GM18868 (cell line): ENCODE measurements at regions not wholly inside any gene's neighbourhood (a gene's known extent, or its start where the extent isn't known, plus 50 kb on each side); places are given as distances from the start of the nearest gene placed in this dataset.
"Not testable (repeated sequence)": the region's sequence is repeated elsewhere in the genome, so short reads cannot be mapped to it uniquely, and the experiment has no call there.

ENCODE experiments used
- ATAC-seq: cut with Tn5 transposase; IDR thresholded peaks from one replicate; pipeline ENCODE4 v1.9.1; 2021; ENCODE audit warnings: mild to moderate bottlenecking, moderate library complexity; ENCODE audit not compliant: unreplicated experiment

GRCh38 chr1:187787736-187788135, 959.0 kb downstream of the PLA2G4A start:
- ATAC-seq = no peak

DNA sequence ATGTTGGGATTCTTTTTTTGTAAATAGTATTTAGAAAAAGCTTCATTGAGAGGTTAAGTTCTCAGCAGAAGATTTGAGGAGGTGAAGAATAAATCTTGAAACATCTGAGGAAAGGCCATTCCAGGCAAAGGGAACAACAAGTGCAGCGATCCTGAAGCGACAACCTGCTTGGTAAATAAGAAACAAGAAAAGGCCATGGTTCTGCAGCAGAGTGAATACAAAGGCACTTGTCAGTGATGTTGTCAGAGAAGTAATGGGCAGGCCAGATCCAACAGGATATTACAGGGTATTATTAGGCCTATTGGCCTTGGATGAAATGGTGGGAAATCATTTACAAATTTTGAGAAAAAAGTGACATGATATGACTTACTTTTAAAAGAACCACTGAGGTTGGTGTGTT, 960.0 kb downstream of the PLA2G4A start:
- no peak for ATAC-seq

- no peak for ATAC-seq
These were observed 962.0 kb downstream of the PLA2G4A start for GRCh38 chr1:187790724-187791123.

DNA sequence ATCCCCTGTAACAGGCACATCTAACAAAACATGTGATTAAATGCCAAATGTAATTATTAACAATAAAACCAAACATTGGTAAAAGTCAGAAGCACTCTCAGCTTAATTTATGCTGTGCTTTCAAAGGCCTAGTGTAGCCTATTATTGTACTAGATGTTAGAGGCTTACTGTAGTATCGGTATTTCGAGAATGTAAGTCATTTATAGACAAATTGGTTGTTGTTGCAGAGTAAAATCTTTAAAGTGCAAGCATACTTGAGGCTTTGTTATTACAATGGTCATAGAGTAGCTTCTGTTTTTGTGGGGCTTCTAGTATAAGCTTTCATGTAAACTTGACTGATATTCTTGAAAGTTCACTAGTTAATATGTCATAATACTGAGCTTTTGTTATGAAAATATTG, 965.8 kb downstream of the PLA2G4A start:
- ATAC-seq = no peak

GRCh38 chr1:187809549-187809948, 980.8 kb downstream of the PLA2G4A start:
- no peak for ATAC-seq

DNA sequence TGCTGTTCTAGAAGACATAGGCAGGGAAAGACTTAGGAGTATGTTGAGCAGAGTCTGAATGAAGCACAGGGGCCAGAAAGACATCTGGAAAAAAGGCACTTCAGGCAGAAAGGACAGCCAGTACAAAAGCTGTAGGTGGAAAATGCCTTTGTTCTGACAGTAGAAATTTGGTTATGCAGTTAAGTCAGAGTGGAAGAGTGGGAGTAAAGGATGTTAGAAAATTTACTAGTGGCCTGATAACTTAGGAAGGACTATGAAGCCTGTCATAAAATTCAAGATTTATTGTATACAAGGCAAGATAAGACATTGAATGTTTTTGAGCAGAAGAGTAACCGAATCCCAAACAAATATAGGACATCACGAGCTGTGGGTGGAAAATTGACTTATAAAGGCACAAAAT, 987.9 kb downstream of the PLA2G4A start:
- no peak for ATAC-seq

DNA sequence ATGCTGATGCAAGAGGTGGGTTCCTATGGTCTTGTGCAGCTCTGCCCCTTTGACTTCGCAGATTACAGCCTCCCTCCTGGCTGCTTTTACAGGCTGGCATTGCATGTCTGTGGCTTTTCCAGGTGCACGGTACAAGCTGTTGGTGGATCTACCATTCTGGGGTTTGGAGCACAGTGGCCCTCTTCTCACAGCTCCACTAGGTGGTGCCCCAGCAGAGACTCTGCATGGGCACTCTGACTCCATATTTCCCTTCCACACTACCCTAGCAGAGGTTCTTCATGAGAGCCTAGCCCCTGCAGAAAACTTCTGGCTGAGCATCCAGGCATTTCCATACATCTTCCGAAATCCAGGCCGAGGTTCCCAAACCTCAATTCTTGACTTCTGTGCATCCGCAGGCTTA, 989.0 kb downstream of the PLA2G4A start:
- peak; percentile 69 for ATAC-seq

DNA sequence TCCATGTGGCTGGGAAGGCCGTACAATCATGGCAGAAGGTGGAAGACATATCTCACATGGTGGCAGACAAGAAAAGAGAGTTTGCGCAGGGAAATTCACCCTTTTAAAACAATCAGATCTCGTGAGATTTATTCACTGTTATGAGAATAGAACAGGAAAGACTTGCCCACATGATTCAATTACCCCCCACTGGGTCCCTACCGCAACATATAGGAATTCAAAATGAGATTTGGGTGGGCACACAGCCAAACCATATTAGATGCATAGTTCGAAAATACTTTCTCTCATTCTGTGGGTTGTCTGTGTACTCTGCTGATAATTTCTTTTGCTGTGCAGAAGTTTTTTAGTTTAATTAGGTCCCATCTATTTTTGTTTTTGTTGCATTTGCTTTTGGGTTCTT, 990.3 kb downstream of the PLA2G4A start:
- ATAC-seq = no peak

DNA sequence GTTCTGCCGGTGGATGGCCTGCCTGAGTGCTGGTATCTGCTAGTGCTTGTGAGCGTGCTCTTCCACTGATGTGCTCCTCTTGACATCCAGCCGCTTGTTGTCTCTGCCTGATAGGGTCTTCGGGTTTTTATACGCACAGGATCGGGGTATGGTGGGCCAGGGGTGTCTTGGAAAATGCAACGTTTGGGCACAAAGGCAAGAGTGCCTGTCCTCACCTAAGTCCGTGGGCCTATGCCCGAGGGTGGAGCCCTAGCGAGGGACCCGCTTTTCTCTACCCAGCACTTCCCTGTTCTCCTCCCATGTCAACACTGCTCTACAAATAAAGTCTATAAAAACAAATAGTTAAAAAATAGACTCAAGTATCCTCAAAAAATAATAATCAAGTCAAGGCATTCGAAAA, 1007.8 kb downstream of the PLA2G4A start:
- ATAC-seq = no peak

DNA sequence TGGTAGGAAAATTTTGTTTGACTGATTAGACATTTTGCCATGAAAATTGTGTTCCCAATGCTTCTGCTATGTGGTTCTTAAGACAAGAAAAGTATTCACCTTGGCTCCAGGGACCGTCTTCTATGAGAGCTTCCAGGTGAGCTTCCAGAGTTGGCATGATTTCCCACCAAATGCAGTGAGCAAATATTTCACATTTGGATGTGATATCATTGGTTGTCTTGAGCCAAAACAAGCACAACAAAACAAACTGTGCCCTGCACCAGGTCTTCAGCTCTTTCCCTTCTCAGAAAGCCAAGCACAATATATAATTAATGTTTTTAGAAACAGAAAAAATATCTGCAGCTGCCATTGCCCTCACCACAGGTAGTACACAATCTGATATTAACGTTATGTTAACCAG, 1009.0 kb downstream of the PLA2G4A start:
- ATAC-seq = no peak

- ATAC-seq = no peak
These were observed 1009.9 kb downstream of the PLA2G4A start for GRCh38 chr1:187838335-187839293.

- ATAC-seq = no peak
These were observed 1011.1 kb downstream of the PLA2G4A start for GRCh38 chr1:187839873-187840272.

DNA sequence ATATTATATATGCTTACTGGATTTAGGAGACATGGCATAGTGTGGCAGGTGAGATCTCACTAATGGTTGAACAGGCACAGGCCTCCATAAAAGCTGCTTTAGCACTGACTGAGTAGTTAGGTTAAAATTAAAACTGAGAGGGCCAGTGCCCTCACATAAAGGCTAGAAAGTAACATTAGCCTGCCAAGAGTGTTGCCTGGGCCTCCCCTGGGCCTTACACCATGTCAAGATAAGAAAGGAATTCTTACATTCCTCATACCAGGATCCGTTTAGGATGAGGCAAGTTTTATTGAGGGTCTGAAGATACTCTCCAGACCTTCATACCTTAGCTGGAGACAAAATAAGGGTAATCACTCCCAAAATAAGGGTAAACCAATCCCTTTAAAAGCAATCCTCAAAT, 1011.8 kb downstream of the PLA2G4A start:
- ATAC-seq = no peak

- ATAC-seq = no peak
These were observed 1013.8 kb downstream of the PLA2G4A start for GRCh38 chr1:187842406-187843165.

DNA sequence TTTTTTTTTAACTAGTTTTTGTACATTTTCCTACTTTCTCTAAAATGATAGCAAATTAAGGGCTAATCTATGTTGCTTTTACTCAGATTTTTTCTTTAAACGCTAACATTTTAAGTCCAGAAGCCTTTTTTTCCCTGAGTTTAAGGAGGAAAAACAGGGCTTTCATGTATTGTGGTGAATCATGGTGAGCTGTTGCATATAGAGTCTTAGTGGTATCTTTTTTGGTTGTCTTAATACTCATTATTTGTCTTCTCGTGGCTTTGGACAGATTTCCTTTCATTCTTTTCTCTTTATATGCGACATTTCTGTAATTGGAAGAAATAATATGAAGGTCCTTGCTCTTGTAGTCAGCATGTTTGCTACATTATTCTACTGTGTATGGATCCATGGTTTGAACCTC, 1015.6 kb downstream of the PLA2G4A start:
- ATAC-seq = no peak

DNA sequence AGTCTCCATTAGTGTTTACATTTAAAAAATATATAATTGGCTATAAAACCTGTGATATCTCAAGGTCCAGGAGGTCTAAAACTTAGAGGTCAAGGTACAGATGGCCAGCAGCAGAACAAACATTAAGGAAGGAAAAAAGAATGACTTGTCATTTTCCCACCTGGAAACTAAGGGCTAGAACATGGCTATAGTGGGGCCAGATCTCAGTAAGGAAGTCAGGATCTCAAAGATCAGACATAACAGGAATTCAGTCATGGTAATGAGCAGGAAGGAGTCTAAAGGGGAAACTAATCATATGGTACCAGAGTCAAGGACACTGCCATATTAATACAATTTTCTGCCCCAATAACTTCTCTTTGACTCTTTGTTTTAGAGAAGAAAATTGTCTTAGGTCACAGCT, 1018.8 kb downstream of the PLA2G4A start:
- no peak for ATAC-seq

GRCh38 chr1:187848321-187848720, 1019.6 kb downstream of the PLA2G4A start:
- no peak for ATAC-seq

DNA sequence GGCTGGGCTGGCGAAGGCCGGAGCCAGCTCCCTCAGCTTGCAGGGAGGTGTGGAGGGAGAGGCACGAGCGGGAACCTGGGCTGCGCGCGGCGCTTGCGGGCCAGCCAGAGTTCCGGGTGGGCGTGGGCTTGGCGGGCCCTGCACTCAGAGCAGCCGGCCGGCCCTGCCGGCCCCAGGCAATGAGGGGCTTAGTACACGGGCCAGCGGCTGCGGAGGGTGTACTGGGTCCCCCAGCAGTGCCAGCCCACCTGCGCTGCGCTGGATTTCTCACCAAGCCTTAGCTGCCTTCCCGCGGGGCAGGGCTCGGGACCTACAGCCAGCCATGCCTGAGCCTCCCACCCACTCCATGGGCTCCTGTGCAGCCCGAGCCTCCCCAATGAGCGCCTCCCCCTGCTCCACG, 1021.4 kb downstream of the PLA2G4A start:
- ATAC-seq = not testable (repeated sequence)

GRCh38 chr1:187853505-187853904, 1024.8 kb downstream of the PLA2G4A start:
- no peak for ATAC-seq

DNA sequence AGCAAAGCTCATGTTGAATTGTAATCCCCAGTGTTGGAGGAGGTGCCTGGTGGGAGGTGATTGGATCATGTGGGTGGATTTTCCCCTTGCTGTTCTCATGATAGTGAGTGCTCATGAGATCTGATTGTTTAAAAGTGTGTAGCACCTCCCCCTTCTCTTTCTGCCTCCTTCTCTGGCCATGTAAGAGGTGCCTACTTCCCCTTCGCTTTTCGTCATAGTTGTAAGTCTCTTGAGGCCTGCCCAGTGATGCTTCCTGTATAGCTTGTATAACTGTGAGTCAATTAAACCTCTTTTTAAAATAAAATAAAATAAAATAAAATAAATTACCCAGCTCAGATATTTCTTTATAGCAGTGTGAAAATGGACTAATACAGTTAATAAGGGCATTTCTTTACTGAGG, 1025.7 kb downstream of the PLA2G4A start:
- peak; percentile 42 for ATAC-seq

- ATAC-seq = no peak
These were observed 1033.8 kb downstream of the PLA2G4A start for GRCh38 chr1:187862506-187862905.

- no peak for ATAC-seq
These were observed 1041.8 kb downstream of the PLA2G4A start for GRCh38 chr1:187870552-187870951.
